Urothelium cell line (cell line): ENCODE measurements at regions not wholly inside any gene's neighbourhood (a gene's known extent, or its start where the extent isn't known, plus 50 kb on each side); places are given as distances from the start of the nearest gene placed in this dataset.

Source experiments
- DNase-seq: peaks from one replicate; pipeline ENCODE4 v3.0.0; 2011; ENCODE audit warnings: low spot score, mixed read lengths
- FAIRE-seq: peaks from 2 replicates; lab custom pipeline; 2011; peaks lifted over from hg19 to GRCh38; lab: Jason Lieb, UNC

- FAIRE-seq = no peak
Measured at GRCh38 chr13:79096099-79096498, 310.0 kb downstream of the RBM26 start.

GRCh38 chr13:79090552-79091124 is 315.4 kb downstream of the RBM26 start:
- DNase-seq = no peak
- no peak for FAIRE-seq

More at GRCh38 chr13:79096099-79096498, 310.0 kb downstream of the RBM26 start:
- DNase-seq = no peak

- DNase-seq = no peak
- no peak for FAIRE-seq
Measured at GRCh38 chr13:79084802-79085424, 321.1 kb downstream of the RBM26 start.

- FAIRE-seq (no peak), DNase-seq (no peak)
Measured at GRCh38 chr13:79081942-79082341, 324.1 kb downstream of the RBM26 start.

- no peak for DNase-seq
- FAIRE-seq = no peak
Measured at GRCh38 chr13:79079351-79079839, 326.7 kb downstream of the RBM26 start.

GRCh38 chr13:79075703-79076102 is 330.4 kb downstream of the RBM26 start:
- FAIRE-seq = no peak
- no peak for DNase-seq

GRCh38 chr13:79070343-79070974 is 335.6 kb downstream of the RBM26 start:
- FAIRE-seq (no peak), DNase-seq (no peak)

GRCh38 chr13:79062291-79062690 is 343.8 kb downstream of the RBM26 start:
- DNase-seq = no peak
- no peak for FAIRE-seq

- no peak for FAIRE-seq
- no peak for DNase-seq
Measured at GRCh38 chr13:79060216-79060615, 345.8 kb downstream of the RBM26 start.

- no peak for DNase-seq
- no peak for FAIRE-seq
Measured at GRCh38 chr13:79056706-79057105, 349.3 kb downstream of the RBM26 start.

GRCh38 chr13:79051472-79051871 is 354.6 kb downstream of the RBM26 start:
- FAIRE-seq (no peak), DNase-seq (no peak)

- DNase-seq = no peak
- FAIRE-seq = no peak
Measured at GRCh38 chr13:79044415-79044814, 361.6 kb downstream of the RBM26 start.

GRCh38 chr13:79043208-79043607 is 362.8 kb downstream of the RBM26 start:
- FAIRE-seq = no peak

GRCh38 chr13:79037197-79037596 is 368.9 kb downstream of the RBM26 start:
- FAIRE-seq (no peak), DNase-seq (no peak)

More at GRCh38 chr13:79043208-79043607, 362.8 kb downstream of the RBM26 start:
- no peak for DNase-seq

GRCh38 chr13:79034341-79034740 is 371.7 kb downstream of the RBM26 start:
- no peak for FAIRE-seq

GRCh38 chr13:79030513-79030912 is 371.6 kb upstream of the OBI1 start:
- DNase-seq (no peak), FAIRE-seq (no peak)

More at GRCh38 chr13:79034341-79034740, 371.7 kb downstream of the RBM26 start:
- DNase-seq = no peak

GRCh38 chr13:79018166-79018565 is 359.2 kb upstream of the OBI1 start:
- FAIRE-seq (no peak), DNase-seq (no peak)

GRCh38 chr13:79011179-79011578 is 352.2 kb upstream of the OBI1 start:
- FAIRE-seq (no peak), DNase-seq (no peak)

- FAIRE-seq (no peak), DNase-seq (no peak)
Measured at GRCh38 chr13:79003989-79004898, 345.3 kb upstream of the OBI1 start.

- DNase-seq = no peak
- FAIRE-seq = no peak
Measured at GRCh38 chr13:78999494-78999893, 340.5 kb upstream of the OBI1 start.
